ENCODE measurements at regions not wholly inside any gene's neighbourhood (a gene's known extent, or its start where the extent isn't known, plus 50 kb on each side); places are given as distances from the start of the nearest gene placed in this dataset.

- ChIA-PET RAD21 (ENCODE audit: low non-redundant PET in 1 of 2, low total read pairs in 2 of 2, uncharacterized antibody in 2 of 2, unreplicated experiment in 2 of 2) (no interaction called here), POLR2A (no interaction called here), CTCF (no interaction called here)
- H3K4me1 ChIP-seq (ENCODE audit: control insufficient read depth in 1 of 2, insufficient read depth in 2 of 2, low read length in 2 of 2) = peaks cover 0 to 12% of the 10 kb centered on the region in 2 experiments; a peak in 1 of 4 replicates
- no peaks in the 10 kb centered on the region for H3K79me2 ChIP-seq (ENCODE audit: insufficient read depth, low read length)
- no peak overlapping the region for H2AFZ ChIP-seq (ENCODE audit: low read depth, low read length, poor library complexity, severe bottlenecking)
- peaks cover 0 to 4% of the 10 kb centered on the region in 2 experiments; a peak in 1 of 4 replicates for H3K9me3 ChIP-seq (ENCODE audit: control insufficient read depth in 1 of 2, insufficient read depth in 1 of 2, low read depth in 1 of 2, low read length in 2 of 2)
- no peak overlapping the region for H3K27ac ChIP-seq (ENCODE audit: low read depth, low read length)
- no TSS peak for BruUV-seq (replicated peaks)
- DNase-seq (ENCODE audit: low read depth, low spot score) (no peak), ATAC-seq (no peak)
- no peaks in the 10 kb centered on the region for H3K27me3 ChIP-seq (ENCODE audit: insufficient read depth, low read length)
- no peaks in the 10 kb centered on the region for H3K36me3 ChIP-seq (ENCODE audit: control insufficient read depth in 1 of 2, insufficient read depth in 2 of 2, low read length in 2 of 2)
- H3K4me3 ChIP-seq (replicated peaks in 1 of 2; ENCODE audit: low read depth in 1 of 2, low read length in 2 of 2) = no peak overlapping the region
- no peak overlapping the region for H3K4me2 ChIP-seq (ENCODE audit: low read length)
- intact Hi-C loops (cut with micrococcal nuclease) = no loop called here
- H4K20me1 ChIP-seq (ENCODE audit: insufficient read depth) = no peaks in the 10 kb centered on the region
- no peak overlapping the region for H3K9ac ChIP-seq (ENCODE audit: low read length)
- no peak for TF ChIP-seq JUND (IDR thresholded peaks at IDR 0.05)
- no peaks in the 10 kb centered on the region for H3K9me2 ChIP-seq (ENCODE audit: insufficient read depth)
Measured at GRCh38 chr13:79939689-79940088, 401.2 kb downstream of the SPRY2 start.

- TF ChIP-seq ELF1 (IDR thresholded peaks at IDR 0.05; ENCODE audit: borderline replicate concordance, low read depth) = no peak
- TF ChIP-seq SP1 (IDR thresholded peaks at IDR 0.05; ENCODE audit: low read depth) = no peak
- TF ChIP-seq SRF (IDR thresholded peaks at IDR 0.05; ENCODE audit: low read depth) = no peak
- no peak for TF ChIP-seq ZFX (IDR thresholded peaks at IDR 0.05)
- TF ChIP-seq SIN3A (IDR thresholded peaks at IDR 0.05; ENCODE audit: low read depth) = no peak
- no peak for TF ChIP-seq POLR2A (IDR thresholded peaks at IDR 0.05; ENCODE audit: borderline replicate concordance, extremely low read depth, insufficient read depth, insufficient read length)
- TF ChIP-seq EZH2 (IDR thresholded peaks at IDR 0.05) = no peak
- TF ChIP-seq JUND (IDR thresholded peaks at IDR 0.05) = no peak
- TF ChIP-seq RAD21 (IDR thresholded peaks at IDR 0.05; ENCODE audit: low read depth) = no peak
- TF ChIP-seq CEBPB (IDR thresholded peaks at IDR 0.05; ENCODE audit: low read depth) = no peak
- Histone ChIP-seq H2AFZ (ENCODE audit: low read depth, low read length, poor library complexity, severe bottlenecking) (no peak overlapping the region), H3K79me2 (ENCODE audit: insufficient read depth, low read length) (no peaks in the 10 kb centered on the region), H3K27ac (ENCODE audit: low read depth, low read length) (no peak overlapping the region), H3K9ac (ENCODE audit: low read length) (no peak overlapping the region), H3K4me1 (ENCODE audit: control insufficient read depth in 1 of 2, insufficient read depth in 2 of 2, low read length in 2 of 2) (peaks cover 0 to 12% of the 10 kb centered on the region in 2 experiments; a peak in 1 of 4 replicates), H3K9me3 (ENCODE audit: control insufficient read depth in 1 of 2, insufficient read depth in 1 of 2, low read depth in 1 of 2, low read length in 2 of 2) (peaks cover 0 to 4% of the 10 kb centered on the region in 2 experiments; a peak in 1 of 4 replicates), H3K4me2 (ENCODE audit: low read length) (no peak overlapping the region), H3K9me2 (ENCODE audit: insufficient read depth) (no peaks in the 10 kb centered on the region), H3K27me3 (ENCODE audit: insufficient read depth, low read length) (no peaks in the 10 kb centered on the region), H4K20me1 (ENCODE audit: insufficient read depth) (no peaks in the 10 kb centered on the region), H3K4me3 (replicated peaks in 1 of 2; ENCODE audit: low read depth in 1 of 2, low read length in 2 of 2) (no peak overlapping the region), H3K36me3 (ENCODE audit: control insufficient read depth in 1 of 2, insufficient read depth in 2 of 2, low read length in 2 of 2) (no peaks in the 10 kb centered on the region)
- intact Hi-C loops (cut with micrococcal nuclease) = no loop called here
- DNase-seq (ENCODE audit: low read depth, low spot score) (no peak), ATAC-seq (no peak)
- BruUV-seq (replicated peaks) = no TSS peak
- ChIA-PET POLR2A (no interaction called here), CTCF (no interaction called here), RAD21 (ENCODE audit: low non-redundant PET in 1 of 2, low total read pairs in 2 of 2, uncharacterized antibody in 2 of 2, unreplicated experiment in 2 of 2) (no interaction called here)
Measured at GRCh38 chr13:79937771-79938216, 403.1 kb downstream of the SPRY2 start.
